ENCODE measurements at regions not wholly inside any gene's neighbourhood (a gene's known extent, or its start where the extent isn't known, plus 50 kb on each side); places are given as distances from the start of the nearest gene placed in this dataset.
"Not testable (repeated sequence)": the region's sequence is repeated elsewhere in the genome, so short reads cannot be mapped to it uniquely, and the experiment has no call there.

GRCh38 chr10:130708465-130709070 is 572.4 kb downstream of the GLRX3 start:
- H3K4me1 ChIP-seq (ENCODE audit: insufficient read depth, low read length): no peaks in the 10 kb centered on the region
- H3K9me3 ChIP-seq (ENCODE audit: insufficient read depth, low read depth, low read length): no peaks in the 10 kb centered on the region
- WGBS: 94% methylated on average over 18 of the region's 18 CpGs
- no peak overlapping the region for H3K27ac ChIP-seq (ENCODE audit: low read depth, low read length)
- H3K4me3 ChIP-seq (ENCODE audit: low read length): no peak overlapping the region
- H3K36me3 ChIP-seq (ENCODE audit: insufficient read depth, low read length): no peaks in the 10 kb centered on the region
- H3K9ac ChIP-seq (ENCODE audit: low read depth, low read length): no peak overlapping the region
- no peaks in the 10 kb centered on the region for H3K27me3 ChIP-seq (ENCODE audit: insufficient read depth, low read length)

- H3K9ac ChIP-seq (ENCODE audit: low read depth, low read length): no peak overlapping the region
- no peak overlapping the region for H3K4me3 ChIP-seq (ENCODE audit: low read length)
- H3K27ac ChIP-seq (ENCODE audit: low read depth, low read length): no peak overlapping the region
- H3K27me3 ChIP-seq (ENCODE audit: insufficient read depth, low read length): no peaks in the 10 kb centered on the region
- 92% methylated on average over 2 of the region's 2 CpGs for WGBS
- H3K4me1 ChIP-seq (ENCODE audit: insufficient read depth, low read length): no peaks in the 10 kb centered on the region
- no peaks in the 10 kb centered on the region for H3K9me3 ChIP-seq (ENCODE audit: insufficient read depth, low read depth, low read length)
- H3K36me3 ChIP-seq (ENCODE audit: insufficient read depth, low read length): no peaks in the 10 kb centered on the region
These were observed 573.2 kb downstream of the GLRX3 start for GRCh38 chr10:130709415-130709814.

GRCh38 chr10:130711072-130711471 is 574.9 kb downstream of the GLRX3 start:
- WGBS: 85% methylated on average over 14 of the region's 14 CpGs
- no peaks in the 10 kb centered on the region for H3K4me1 ChIP-seq (ENCODE audit: insufficient read depth, low read length)
- no peak overlapping the region for H3K4me3 ChIP-seq (ENCODE audit: low read length)
- no peak overlapping the region for H3K27ac ChIP-seq (ENCODE audit: low read depth, low read length)
- H3K36me3 ChIP-seq (ENCODE audit: insufficient read depth, low read length): no peaks in the 10 kb centered on the region
- no peaks in the 10 kb centered on the region for H3K27me3 ChIP-seq (ENCODE audit: insufficient read depth, low read length)
- no peaks in the 10 kb centered on the region for H3K9me3 ChIP-seq (ENCODE audit: insufficient read depth, low read depth, low read length)
- H3K9ac ChIP-seq (ENCODE audit: low read depth, low read length): no peak overlapping the region

GRCh38 chr10:130713135-130713534 is 576.9 kb downstream of the GLRX3 start:
- H3K4me1 ChIP-seq (ENCODE audit: insufficient read depth, low read length): no peaks in the 10 kb centered on the region
- no peaks in the 10 kb centered on the region for H3K27me3 ChIP-seq (ENCODE audit: insufficient read depth, low read length)
- H3K36me3 ChIP-seq (ENCODE audit: insufficient read depth, low read length): no peaks in the 10 kb centered on the region
- H3K4me3 ChIP-seq (ENCODE audit: low read length): no peak overlapping the region
- no peaks in the 10 kb centered on the region for H3K9me3 ChIP-seq (ENCODE audit: insufficient read depth, low read depth, low read length)
- H3K27ac ChIP-seq (ENCODE audit: low read depth, low read length): no peak overlapping the region
- 93% methylated on average over 4 of the region's 4 CpGs for WGBS
- no peak overlapping the region for H3K9ac ChIP-seq (ENCODE audit: low read depth, low read length)

- WGBS: 94% methylated on average over 8 of the region's 8 CpGs
- H3K9ac ChIP-seq (ENCODE audit: low read depth, low read length): no peak overlapping the region
- no peaks in the 10 kb centered on the region for H3K4me1 ChIP-seq (ENCODE audit: insufficient read depth, low read length)
- no peaks in the 10 kb centered on the region for H3K27me3 ChIP-seq (ENCODE audit: insufficient read depth, low read length)
- H3K36me3 ChIP-seq (ENCODE audit: insufficient read depth, low read length): no peaks in the 10 kb centered on the region
- H3K27ac ChIP-seq (ENCODE audit: low read depth, low read length): no peak overlapping the region
- H3K4me3 ChIP-seq (ENCODE audit: low read length): no peak overlapping the region
- H3K9me3 ChIP-seq (ENCODE audit: insufficient read depth, low read depth, low read length): no peaks in the 10 kb centered on the region
These were observed 577.5 kb downstream of the GLRX3 start for GRCh38 chr10:130713731-130714130.

- H3K36me3 ChIP-seq (ENCODE audit: insufficient read depth, low read length): no peaks in the 10 kb centered on the region
- WGBS: 82% methylated on average over 20 of the region's 20 CpGs
- H3K27me3 ChIP-seq (ENCODE audit: insufficient read depth, low read length): no peaks in the 10 kb centered on the region
- H3K9ac ChIP-seq (ENCODE audit: low read depth, low read length): no peak overlapping the region
- no peak overlapping the region for H3K27ac ChIP-seq (ENCODE audit: low read depth, low read length)
- no peaks in the 10 kb centered on the region for H3K4me1 ChIP-seq (ENCODE audit: insufficient read depth, low read length)
- H3K4me3 ChIP-seq (ENCODE audit: low read length): no peak overlapping the region
- no peaks in the 10 kb centered on the region for H3K9me3 ChIP-seq (ENCODE audit: insufficient read depth, low read depth, low read length)
These were observed 578.7 kb downstream of the GLRX3 start for GRCh38 chr10:130714742-130715467.

- Histone ChIP-seq H3K27me3 (ENCODE audit: insufficient read depth, low read length) (no peaks in the 10 kb centered on the region), H3K4me3 (ENCODE audit: low read length) (no peak overlapping the region), H3K36me3 (ENCODE audit: insufficient read depth, low read length) (no peaks in the 10 kb centered on the region), H3K4me1 (ENCODE audit: insufficient read depth, low read length) (no peaks in the 10 kb centered on the region), H3K9me3 (ENCODE audit: insufficient read depth, low read depth, low read length) (no peaks in the 10 kb centered on the region), H3K9ac (ENCODE audit: low read depth, low read length) (no peak overlapping the region), H3K27ac (ENCODE audit: low read depth, low read length) (no peak overlapping the region)
- WGBS: 96% methylated on average over 12 of the region's 12 CpGs
These were observed 579.8 kb downstream of the GLRX3 start for GRCh38 chr10:130715686-130716670.

- H3K27me3 ChIP-seq (ENCODE audit: insufficient read depth, low read length): no peaks in the 10 kb centered on the region
- no peak overlapping the region for H3K27ac ChIP-seq (ENCODE audit: low read depth, low read length)
- H3K9me3 ChIP-seq (ENCODE audit: insufficient read depth, low read depth, low read length): no peaks in the 10 kb centered on the region
- no peaks in the 10 kb centered on the region for H3K4me1 ChIP-seq (ENCODE audit: insufficient read depth, low read length)
- H3K9ac ChIP-seq (ENCODE audit: low read depth, low read length): no peak overlapping the region
- H3K4me3 ChIP-seq (ENCODE audit: low read length): no peak overlapping the region
- no peaks in the 10 kb centered on the region for H3K36me3 ChIP-seq (ENCODE audit: insufficient read depth, low read length)
- WGBS: 88% methylated on average over 7 of the region's 7 CpGs
These were observed 580.9 kb downstream of the GLRX3 start for GRCh38 chr10:130717083-130717482.

GRCh38 chr10:130718744-130719447 is 582.7 kb downstream of the GLRX3 start:
- not testable (repeated sequence) for H3K4me1 ChIP-seq (ENCODE audit: insufficient read depth, low read length); H3K9ac ChIP-seq (ENCODE audit: low read depth, low read length); H3K36me3 ChIP-seq (ENCODE audit: insufficient read depth, low read length); H3K9me3 ChIP-seq (ENCODE audit: insufficient read depth, low read depth, low read length); H3K4me3 ChIP-seq (ENCODE audit: low read length); H3K27me3 ChIP-seq (ENCODE audit: insufficient read depth, low read length); H3K27ac ChIP-seq (ENCODE audit: low read depth, low read length)
- 93% methylated on average over 9 of the region's 9 CpGs for WGBS

- Histone ChIP-seq H3K9me3 (ENCODE audit: insufficient read depth, low read depth, low read length) (no peaks in the 10 kb centered on the region), H3K27ac (ENCODE audit: low read depth, low read length) (no peak overlapping the region), H3K36me3 (ENCODE audit: insufficient read depth, low read length) (no peaks in the 10 kb centered on the region), H3K4me3 (ENCODE audit: low read length) (no peak overlapping the region), H3K4me1 (ENCODE audit: insufficient read depth, low read length) (no peaks in the 10 kb centered on the region), H3K9ac (ENCODE audit: low read depth, low read length) (no peak overlapping the region), H3K27me3 (ENCODE audit: insufficient read depth, low read length) (no peaks in the 10 kb centered on the region)
- WGBS: 89% methylated on average over 1 of the region's 2 CpGs
These were observed 583.2 kb downstream of the GLRX3 start for GRCh38 chr10:130719448-130719752.

- 88% methylated on average over 5 of the region's 5 CpGs for WGBS
- Histone ChIP-seq H3K27ac (ENCODE audit: low read depth, low read length) (no peak overlapping the region), H3K36me3 (ENCODE audit: insufficient read depth, low read length) (no peaks in the 10 kb centered on the region), H3K9me3 (ENCODE audit: insufficient read depth, low read depth, low read length) (no peaks in the 10 kb centered on the region), H3K4me3 (ENCODE audit: low read length) (no peak overlapping the region), H3K4me1 (ENCODE audit: insufficient read depth, low read length) (no peaks in the 10 kb centered on the region), H3K27me3 (ENCODE audit: insufficient read depth, low read length) (no peaks in the 10 kb centered on the region), H3K9ac (ENCODE audit: low read depth, low read length) (no peak overlapping the region)
These were observed 584.0 kb downstream of the GLRX3 start for GRCh38 chr10:130720235-130720634.

Measured in HUES64 (cell line).